ENCODE measurements at regions not wholly inside any gene's neighbourhood (a gene's known extent, or its start where the extent isn't known, plus 50 kb on each side); places are given as distances from the start of the nearest gene placed in this dataset.

DNA sequence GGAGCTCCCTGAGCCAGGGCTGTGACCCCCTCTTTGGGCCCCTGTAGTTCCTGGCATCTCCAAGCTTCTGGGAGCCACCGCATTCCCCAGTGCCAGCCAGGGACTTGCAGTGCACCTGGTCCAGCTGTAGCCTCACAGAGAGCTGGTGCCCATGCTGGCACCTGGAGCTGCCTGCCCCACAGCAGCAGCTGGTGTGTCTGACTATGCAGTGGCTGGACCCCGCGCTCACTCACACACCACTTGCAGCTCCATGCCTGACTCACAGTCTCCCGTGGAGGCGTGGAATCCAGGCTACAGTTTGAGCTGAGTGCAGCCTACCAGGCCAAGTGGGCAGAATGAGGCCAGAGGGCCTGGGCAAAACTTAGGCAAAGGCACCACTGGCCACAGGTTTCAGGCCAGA, 102.2 kb upstream of the NAMPT start:
- DNase-seq (ENCODE audit: low read depth) = no peak
- TF ChIP-seq, protein P1, sequence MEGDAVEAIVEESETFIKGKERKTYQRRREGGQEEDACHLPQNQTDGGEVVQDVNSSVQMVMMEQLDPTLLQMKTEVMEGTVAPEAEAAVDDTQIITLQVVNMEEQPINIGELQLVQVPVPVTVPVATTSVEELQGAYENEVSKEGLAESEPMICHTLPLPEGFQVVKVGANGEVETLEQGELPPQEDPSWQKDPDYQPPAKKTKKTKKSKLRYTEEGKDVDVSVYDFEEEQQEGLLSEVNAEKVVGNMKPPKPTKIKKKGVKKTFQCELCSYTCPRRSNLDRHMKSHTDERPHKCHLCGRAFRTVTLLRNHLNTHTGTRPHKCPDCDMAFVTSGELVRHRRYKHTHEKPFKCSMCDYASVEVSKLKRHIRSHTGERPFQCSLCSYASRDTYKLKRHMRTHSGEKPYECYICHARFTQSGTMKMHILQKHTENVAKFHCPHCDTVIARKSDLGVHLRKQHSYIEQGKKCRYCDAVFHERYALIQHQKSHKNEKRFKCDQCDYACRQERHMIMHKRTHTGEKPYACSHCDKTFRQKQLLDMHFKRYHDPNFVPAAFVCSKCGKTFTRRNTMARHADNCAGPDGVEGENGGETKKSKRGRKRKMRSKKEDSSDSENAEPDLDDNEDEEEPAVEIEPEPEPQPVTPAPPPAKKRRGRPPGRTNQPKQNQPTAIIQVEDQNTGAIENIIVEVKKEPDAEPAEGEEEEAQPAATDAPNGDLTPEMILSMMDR (IDR thresholded peaks at IDR 0.05; ENCODE audit: insufficient read depth, low read depth, low read length) = no peak
- no peak overlapping the region for H3K4me3 ChIP-seq (ENCODE audit: low read depth, low read length)

GRCh38 chr7:106384373-106384772, 99.6 kb upstream of the NAMPT start:
- H3K4me3 ChIP-seq (ENCODE audit: low read depth, low read length) = no peak overlapping the region
- TF ChIP-seq, protein P1 (IDR thresholded peaks at IDR 0.05; ENCODE audit: insufficient read depth, low read depth, low read length) = no peak
- no peak for DNase-seq (ENCODE audit: low read depth)

DNA sequence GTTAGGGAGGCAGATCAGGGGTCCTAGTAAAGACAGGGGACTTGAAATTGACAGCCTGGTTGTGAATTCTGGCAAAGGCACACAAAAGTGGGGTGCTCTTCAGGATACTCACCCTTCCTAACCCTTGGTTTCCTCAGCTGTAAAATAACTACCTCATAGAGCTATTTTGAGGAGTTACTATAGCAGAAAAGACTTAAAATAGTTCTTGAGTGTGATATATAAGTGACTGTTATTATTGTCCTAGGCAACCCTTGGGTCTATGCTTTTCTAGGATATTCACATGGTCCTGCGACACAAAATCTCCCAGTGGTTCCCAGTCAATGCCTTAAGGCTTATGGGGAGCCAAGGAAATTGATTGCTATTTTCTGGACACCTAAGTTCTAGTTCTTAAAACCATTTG, 98.1 kb upstream of the NAMPT start:
- no peak for DNase-seq (ENCODE audit: low read depth)
- H3K4me3 ChIP-seq (ENCODE audit: low read depth, low read length) = no peak overlapping the region
- TF ChIP-seq, protein P1 (IDR thresholded peaks at IDR 0.05; ENCODE audit: insufficient read depth, low read depth, low read length) = no peak

DNA sequence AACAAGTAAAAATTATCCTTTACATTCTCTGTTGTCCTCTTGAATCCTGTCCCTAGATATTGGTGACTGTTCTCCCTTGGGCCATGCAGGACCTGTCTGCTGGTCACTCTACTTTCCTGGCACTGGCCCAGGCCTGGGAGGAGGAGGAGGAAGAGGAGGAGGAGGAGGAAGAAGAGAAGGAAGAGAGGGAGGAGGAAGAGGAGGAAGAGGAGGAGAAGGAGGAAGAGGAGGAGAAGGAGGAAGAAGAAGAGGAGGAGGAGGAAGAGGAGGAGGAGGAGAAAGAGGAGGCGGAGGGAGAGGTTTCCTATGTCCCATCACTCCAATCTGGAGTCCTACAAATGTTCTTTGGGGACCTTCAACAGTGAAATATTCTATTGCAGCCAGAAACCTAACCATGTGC, 97.3 kb upstream of the NAMPT start:
- H3K4me3 ChIP-seq (ENCODE audit: low read depth, low read length) = no peak overlapping the region
- no peak for DNase-seq (ENCODE audit: low read depth)
- TF ChIP-seq, protein P1 (IDR thresholded peaks at IDR 0.05; ENCODE audit: insufficient read depth, low read depth, low read length) = no peak

DNA sequence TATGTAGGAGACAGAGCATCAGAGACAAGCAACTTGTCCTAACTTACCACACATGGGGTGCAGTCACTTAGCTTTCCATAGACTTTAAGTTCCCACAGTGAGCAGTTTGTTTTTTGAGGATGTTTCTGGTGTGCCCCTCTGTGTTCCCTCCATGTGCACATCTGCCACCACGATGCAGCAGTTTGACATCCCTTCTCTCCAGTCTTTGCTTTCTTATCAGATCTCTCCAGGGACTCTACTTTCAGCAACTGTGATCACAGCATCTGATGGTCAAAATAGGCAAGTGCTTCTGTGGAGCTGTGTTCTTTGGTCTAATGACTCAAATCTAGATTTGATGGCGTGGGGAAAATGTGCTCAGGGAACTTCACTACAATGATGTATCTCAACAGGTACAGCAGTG, 96.5 kb upstream of the NAMPT start:
- DNase-seq (ENCODE audit: low read depth) = no peak
- TF ChIP-seq, protein P1 (IDR thresholded peaks at IDR 0.05; ENCODE audit: insufficient read depth, low read depth, low read length) = no peak
- no peak overlapping the region for H3K4me3 ChIP-seq (ENCODE audit: low read depth, low read length)

DNA sequence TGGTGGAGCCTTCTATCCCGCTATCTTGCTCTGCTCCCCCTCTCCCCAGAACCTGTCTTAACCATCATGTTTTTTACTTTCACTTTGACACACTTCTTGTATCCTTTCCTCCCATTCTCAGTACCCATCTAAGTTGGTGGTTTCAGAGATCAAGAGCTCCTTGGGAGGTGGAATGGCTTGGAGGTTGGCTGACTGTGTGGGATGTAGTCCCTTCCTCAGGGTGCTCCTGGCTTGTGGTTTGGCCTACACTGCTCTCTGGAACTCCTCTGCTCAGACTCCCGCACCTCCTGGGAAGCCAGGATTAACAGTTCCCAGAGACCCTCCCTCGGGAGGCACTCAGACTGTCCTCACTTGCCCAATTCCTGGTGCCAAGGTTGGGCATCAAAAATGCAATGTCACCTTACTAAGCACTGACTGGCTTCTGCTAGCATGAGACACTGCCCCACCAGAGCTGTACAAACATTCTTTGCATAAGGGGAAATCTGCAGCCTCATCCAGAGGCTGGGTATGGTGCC, 93.1 kb upstream of the NAMPT start:
- H3K4me3 ChIP-seq (ENCODE audit: low read depth, low read length) = no peak overlapping the region
- no peak for DNase-seq (ENCODE audit: low read depth)
- TF ChIP-seq, protein P1 (IDR thresholded peaks at IDR 0.05; ENCODE audit: insufficient read depth, low read depth, low read length) = no peak

Data from fibroblast of villous mesenchyme (primary cell).